Loucy (cell line): ENCODE measurements at regions not wholly inside any gene's neighbourhood (a gene's known extent, or its start where the extent isn't known, plus 50 kb on each side); places are given as distances from the start of the nearest gene placed in this dataset.

Experiments used
- H2AFZ ChIP-seq: fragments of 200-600 bp; sonication (generic); 2 replicates; pipeline ENCODE4 v1.6.0; 2016; ENCODE audit warnings: antibody characterized with exemption, mild to moderate bottlenecking, low read length, moderate library complexity
- H3F3A ChIP-seq: fragments of 200-600 bp; 2 replicates; pipeline ENCODE4 v1.6.0; 2016; ENCODE audit warnings: antibody characterized with exemption, low read depth, mild to moderate bottlenecking
- H3K27me3 ChIP-seq: fragments of 200-600 bp; sonication (generic); 2 replicates; pipeline ENCODE4 v1.6.1; 2014; ENCODE audit warnings: low read length, mild to moderate bottlenecking; ENCODE audit not compliant: insufficient read depth, poor library complexity, severe bottlenecking
- H3K36me3 ChIP-seq: fragments of 200-600 bp; sonication (generic); 2 replicates; pipeline ENCODE4 v1.6.1; 2016; ENCODE audit warnings: low read length; ENCODE audit not compliant: insufficient read depth
- H3K4me1 ChIP-seq: fragments of 200-600 bp; sonication (generic); 2 replicates; pipeline ENCODE4 v1.5.1; 2014; ENCODE audit warnings: low read length, mild to moderate bottlenecking; ENCODE audit not compliant: insufficient read depth, poor library complexity, severe bottlenecking
- H3K4me2 ChIP-seq: fragments of 200-600 bp; sonication (generic); 2 replicates; pipeline ENCODE4 v1.6.0; 2014; ENCODE audit warnings: antibody characterized with exemption, low read length, low read depth, mild to moderate bottlenecking; ENCODE audit not compliant: poor library complexity, severe bottlenecking
- H3K4me3 ChIP-seq: fragments of 200-600 bp; sonication (generic); 2 replicates; pipeline ENCODE4 v1.5.1; 2014; ENCODE audit warnings: low read length, mild to moderate bottlenecking, mixed read lengths; ENCODE audit not compliant: poor library complexity, severe bottlenecking
- H3K79me2 ChIP-seq: fragments of 200-600 bp; sonication (generic); 2 replicates; pipeline ENCODE4 v1.6.1; 2014; ENCODE audit warnings: low read length; ENCODE audit not compliant: insufficient read depth
- H3K9ac ChIP-seq: fragments of 200-600 bp; sonication (generic); 2 replicates; pipeline ENCODE4 v1.6.0; 2014; ENCODE audit warnings: mild to moderate bottlenecking, low read depth, low read length, moderate library complexity; ENCODE audit not compliant: poor library complexity, severe bottlenecking
- H3K9me2 ChIP-seq: fragments of 200-600 bp; sonication (generic); replicated peaks from 2 replicates; pipeline ENCODE4 v1.6.1; 2016; ENCODE audit warnings: low read depth, low read length, mixed read lengths
- H3K9me3 ChIP-seq: fragments of 200-600 bp; sonication (generic); 2 replicates; pipeline ENCODE4 v1.6.1; 2014; ENCODE audit warnings: mild to moderate bottlenecking, antibody characterized with exemption, low read length, low read depth; ENCODE audit not compliant: insufficient read depth
- H4K20me1 ChIP-seq: fragments of 200-600 bp; sonication (generic); 2 replicates; pipeline ENCODE4 v1.6.0; 2014; ENCODE audit warnings: antibody characterized with exemption, low read length, mild to moderate bottlenecking; ENCODE audit not compliant: insufficient read depth, poor library complexity, severe bottlenecking
- CTCF ChIP-seq: fragments of 200-600 bp; sonication (generic); conservative IDR thresholded peaks from 2 replicates; pipeline ENCODE4 v1.5.1; 2014; ENCODE audit warnings: mild to moderate bottlenecking, antibody characterized with exemption, low read length
- EZH2phosphoT487 ChIP-seq: fragments of 200-600 bp; IDR thresholded peaks from 2 replicates; pipeline ENCODE4 v1.6.1; 2018; ENCODE audit warnings: antibody characterized with exemption, mild to moderate bottlenecking, moderate library complexity, borderline replicate concordance

- Histone ChIP-seq H4K20me1 (no peaks in the 10 kb centered on the region), H3K27me3 (no peaks in the 10 kb centered on the region), H3K9ac (no peak overlapping the region), H3K9me2 (no peaks in the 10 kb centered on the region), H3K36me3 (no peaks in the 10 kb centered on the region), H3K4me3 (no peak overlapping the region), H2AFZ (no peak overlapping the region), H3F3A (no peaks in the 10 kb centered on the region), H3K4me2 (no peak overlapping the region), H3K9me3 (no peaks in the 10 kb centered on the region), H3K4me1 (no peaks in the 10 kb centered on the region), H3K79me2 (no peaks in the 10 kb centered on the region)
- no peak for TF ChIP-seq CTCF
- no peak for TF ChIP-seq EZH2phosphoT487
Observed at GRCh38 chr5:121550989-121551388, 300.7 kb upstream of the FTMT start.

- no peaks in the 10 kb centered on the region for H3K9me3 ChIP-seq
- no peaks in the 10 kb centered on the region for H3K36me3 ChIP-seq
- H3K4me2 ChIP-seq = no peak overlapping the region
- H3K9ac ChIP-seq = no peak overlapping the region
- H3K4me1 ChIP-seq = no peaks in the 10 kb centered on the region
- no peaks in the 10 kb centered on the region for H3K79me2 ChIP-seq
- TF ChIP-seq EZH2phosphoT487 (no peak), CTCF (no peak)
- H2AFZ ChIP-seq = no peak overlapping the region
- H3K4me3 ChIP-seq = no peak overlapping the region
- no peaks in the 10 kb centered on the region for H3K9me2 ChIP-seq
- no peaks in the 10 kb centered on the region for H3F3A ChIP-seq
- no peaks in the 10 kb centered on the region for H4K20me1 ChIP-seq
- no peaks in the 10 kb centered on the region for H3K27me3 ChIP-seq
Observed at GRCh38 chr5:121559832-121560231, 291.9 kb upstream of the FTMT start.

GRCh38 chr5:121572061-121572460 is 279.6 kb upstream of the FTMT start:
- Histone ChIP-seq H2AFZ (no peak overlapping the region), H3K4me1 (no peaks in the 10 kb centered on the region), H3K9ac (no peak overlapping the region), H3K4me2 (no peak overlapping the region), H3K9me3 (no peaks in the 10 kb centered on the region), H3K79me2 (no peaks in the 10 kb centered on the region), H3F3A (no peaks in the 10 kb centered on the region), H3K27me3 (no peaks in the 10 kb centered on the region), H4K20me1 (no peaks in the 10 kb centered on the region), H3K36me3 (no peaks in the 10 kb centered on the region), H3K4me3 (no peak overlapping the region), H3K9me2 (no peaks in the 10 kb centered on the region)
- no peak for TF ChIP-seq EZH2phosphoT487
- no peak for TF ChIP-seq CTCF
